Activated CD4-positive, alpha-beta T cell treated with anti-CD3 and anti-CD28 coated beads, Interleukin-2, amount 10 ng/mL, durations not matched to agents 7 days and 5 days (primary cell): ENCODE measurements at regions not wholly inside any gene's neighbourhood (a gene's known extent, or its start where the extent isn't known, plus 50 kb on each side); places are given as distances from the start of the nearest gene placed in this dataset.

ENCODE experiments used
- CTCF ChIA-PET: fragments of 350-600 bp; sonication (Branson Sonifier 250); formaldehyde crosslinking; loops from one replicate; lab custom pipeline; 2021; ENCODE audit warnings: antibody characterized with exemption; lab: Charles Lee
- POLR2A ChIA-PET: fragments of 350-600 bp; sonication (Branson Sonifier 250); formaldehyde crosslinking; loops from one replicate; lab custom pipeline; 2021; ENCODE audit warnings: antibody characterized with exemption; lab: Charles Lee
- DNase-seq: peaks from one replicate; pipeline ENCODE4 v3.0.0-alpha.2; 2020
- H3K27ac Mint-ChIP-seq: one replicate; pipeline ENCODE4 v1.8.0; 2021; ENCODE audit warnings: mild to moderate bottlenecking, moderate library complexity, mixed read lengths
- H3K27me3 Mint-ChIP-seq: one replicate; pipeline ENCODE4 v1.8.0; 2021; ENCODE audit warnings: mixed read lengths
- H3K36me3 Mint-ChIP-seq: one replicate; pipeline ENCODE4 v1.8.0; 2021; ENCODE audit warnings: low read depth, mixed read lengths
- H3K4me1 Mint-ChIP-seq: one replicate; pipeline ENCODE4 v1.8.0; 2021; ENCODE audit warnings: mixed read lengths
- H3K4me3 Mint-ChIP-seq: one replicate; pipeline ENCODE4 v1.8.0; 2021; ENCODE audit warnings: mild to moderate bottlenecking, moderate library complexity, mixed read lengths
- H3K9me3 Mint-ChIP-seq: one replicate; pipeline ENCODE4 v1.8.0; 2021; ENCODE audit warnings: mixed read lengths

- H3K27ac Mint-ChIP-seq, result no peak overlapping the region
- H3K4me1 Mint-ChIP-seq, result no peaks in the 10 kb centered on the region
- CTCF ChIA-PET, result no interaction called here
- POLR2A ChIA-PET, result no interaction called here
- no peaks in the 10 kb centered on the region for H3K9me3 Mint-ChIP-seq
- no peak for DNase-seq
- no peaks in the 10 kb centered on the region for H3K36me3 Mint-ChIP-seq
- H3K4me3 Mint-ChIP-seq, result no peak overlapping the region
- no peaks in the 10 kb centered on the region for H3K27me3 Mint-ChIP-seq
Observed at GRCh38 chr4:131192318-131192717, 1956.8 kb upstream of the PCDH10 start.

- Mint-ChIP-seq H3K4me3 (no peak overlapping the region), H3K27me3 (no peaks in the 10 kb centered on the region), H3K4me1 (no peaks in the 10 kb centered on the region), H3K9me3 (no peaks in the 10 kb centered on the region), H3K36me3 (no peaks in the 10 kb centered on the region), H3K27ac (no peak overlapping the region)
- ChIA-PET POLR2A (no interaction called here), CTCF (no interaction called here)
- no peak for DNase-seq
Observed at GRCh38 chr4:131207589-131207988, 1941.5 kb upstream of the PCDH10 start.

- ChIA-PET CTCF (no interaction called here), POLR2A (no interaction called here)
- Mint-ChIP-seq H3K9me3 (peaks cover 3% of the 10 kb centered on the region), H3K4me1 (no peaks in the 10 kb centered on the region), H3K27ac (no peak overlapping the region), H3K36me3 (no peaks in the 10 kb centered on the region), H3K4me3 (no peak overlapping the region), H3K27me3 (no peaks in the 10 kb centered on the region)
- no peak for DNase-seq
Observed at GRCh38 chr4:131248314-131248713, 1900.8 kb upstream of the PCDH10 start.

- DNase-seq, result no peak
- no peaks in the 10 kb centered on the region for H3K4me1 Mint-ChIP-seq
- no peaks in the 10 kb centered on the region for H3K27me3 Mint-ChIP-seq
- ChIA-PET CTCF (no interaction called here), POLR2A (no interaction called here)
- no peak overlapping the region for H3K4me3 Mint-ChIP-seq
- H3K9me3 Mint-ChIP-seq, result no peaks in the 10 kb centered on the region
- no peaks in the 10 kb centered on the region for H3K36me3 Mint-ChIP-seq
- no peak overlapping the region for H3K27ac Mint-ChIP-seq
Observed at GRCh38 chr4:131251321-131251720, 1897.8 kb upstream of the PCDH10 start.

GRCh38 chr4:131257241-131257640, 1891.9 kb upstream of the PCDH10 start:
- POLR2A ChIA-PET, result no interaction called here
- CTCF ChIA-PET, result no interaction called here

GRCh38 chr4:131258361-131258760, 1890.7 kb upstream of the PCDH10 start:
- no peaks in the 10 kb centered on the region for H3K4me1 Mint-ChIP-seq
- no peak overlapping the region for H3K4me3 Mint-ChIP-seq
- H3K9me3 Mint-ChIP-seq, result no peaks in the 10 kb centered on the region
- no peaks in the 10 kb centered on the region for H3K27me3 Mint-ChIP-seq
- ChIA-PET CTCF (no interaction called here), POLR2A (no interaction called here)
- H3K36me3 Mint-ChIP-seq, result no peaks in the 10 kb centered on the region
- no peak for DNase-seq
- no peak overlapping the region for H3K27ac Mint-ChIP-seq

More at GRCh38 chr4:131257241-131257640, 1891.9 kb upstream of the PCDH10 start:
- no peak overlapping the region for H3K27ac Mint-ChIP-seq
- DNase-seq, result no peak
- H3K9me3 Mint-ChIP-seq, result no peaks in the 10 kb centered on the region
- no peaks in the 10 kb centered on the region for H3K36me3 Mint-ChIP-seq
- H3K27me3 Mint-ChIP-seq, result no peaks in the 10 kb centered on the region
- H3K4me3 Mint-ChIP-seq, result no peak overlapping the region
- no peaks in the 10 kb centered on the region for H3K4me1 Mint-ChIP-seq

- no peak for DNase-seq
- H3K27me3 Mint-ChIP-seq, result no peaks in the 10 kb centered on the region
- ChIA-PET CTCF (no interaction called here), POLR2A (no interaction called here)
- H3K4me1 Mint-ChIP-seq, result no peaks in the 10 kb centered on the region
- no peak overlapping the region for H3K27ac Mint-ChIP-seq
- no peaks in the 10 kb centered on the region for H3K36me3 Mint-ChIP-seq
- no peaks in the 10 kb centered on the region for H3K9me3 Mint-ChIP-seq
- no peak overlapping the region for H3K4me3 Mint-ChIP-seq
Observed at GRCh38 chr4:131288441-131288840, 1860.7 kb upstream of the PCDH10 start.

- Mint-ChIP-seq H3K27me3 (no peaks in the 10 kb centered on the region), H3K36me3 (no peaks in the 10 kb centered on the region), H3K27ac (no peak overlapping the region), H3K4me3 (no peak overlapping the region), H3K4me1 (no peaks in the 10 kb centered on the region), H3K9me3 (no peaks in the 10 kb centered on the region)
- CTCF ChIA-PET, result no interaction called here
- no peak for DNase-seq
- POLR2A ChIA-PET, result no interaction called here
Observed at GRCh38 chr4:131296192-131296591, 1852.9 kb upstream of the PCDH10 start.

GRCh38 chr4:131302108-131302507, 1847.0 kb upstream of the PCDH10 start:
- no peaks in the 10 kb centered on the region for H3K27me3 Mint-ChIP-seq

GRCh38 chr4:131304686-131305085, 1844.4 kb upstream of the PCDH10 start:
- no peak overlapping the region for H3K27ac Mint-ChIP-seq
- peaks cover 3% of the 10 kb centered on the region for H3K9me3 Mint-ChIP-seq
- no peak for DNase-seq
- no peaks in the 10 kb centered on the region for H3K4me1 Mint-ChIP-seq
- H3K4me3 Mint-ChIP-seq, result no peak overlapping the region
- ChIA-PET POLR2A (no interaction called here), CTCF (no interaction called here)
- H3K27me3 Mint-ChIP-seq, result no peaks in the 10 kb centered on the region
- H3K36me3 Mint-ChIP-seq, result no peaks in the 10 kb centered on the region

More at GRCh38 chr4:131302108-131302507, 1847.0 kb upstream of the PCDH10 start:
- no peak overlapping the region for H3K27ac Mint-ChIP-seq
- H3K36me3 Mint-ChIP-seq, result no peaks in the 10 kb centered on the region
- H3K9me3 Mint-ChIP-seq, result peaks cover 3% of the 10 kb centered on the region
- ChIA-PET POLR2A (no interaction called here), CTCF (no interaction called here)
- no peak for DNase-seq
- no peaks in the 10 kb centered on the region for H3K4me1 Mint-ChIP-seq
- no peak overlapping the region for H3K4me3 Mint-ChIP-seq

GRCh38 chr4:131309628-131310027, 1839.5 kb upstream of the PCDH10 start:
- DNase-seq, result no peak
- Mint-ChIP-seq H3K4me3 (no peak overlapping the region), H3K9me3 (peaks cover 2% of the 10 kb centered on the region), H3K36me3 (no peaks in the 10 kb centered on the region), H3K27me3 (no peaks in the 10 kb centered on the region), H3K27ac (no peak overlapping the region), H3K4me1 (no peaks in the 10 kb centered on the region)
- ChIA-PET CTCF (no interaction called here), POLR2A (no interaction called here)

GRCh38 chr4:131316086-131316485, 1833.0 kb upstream of the PCDH10 start:
- no peak for DNase-seq
- H3K27ac Mint-ChIP-seq, result no peak overlapping the region
- no peaks in the 10 kb centered on the region for H3K36me3 Mint-ChIP-seq
- H3K4me3 Mint-ChIP-seq, result no peak overlapping the region
- ChIA-PET POLR2A (no interaction called here), CTCF (no interaction called here)
- H3K27me3 Mint-ChIP-seq, result no peaks in the 10 kb centered on the region
- H3K9me3 Mint-ChIP-seq, result peaks cover 4% of the 10 kb centered on the region
- no peaks in the 10 kb centered on the region for H3K4me1 Mint-ChIP-seq

- no peaks in the 10 kb centered on the region for H3K36me3 Mint-ChIP-seq
- no peaks in the 10 kb centered on the region for H3K9me3 Mint-ChIP-seq
- H3K4me3 Mint-ChIP-seq, result no peak overlapping the region
- POLR2A ChIA-PET, result no interaction called here
- H3K4me1 Mint-ChIP-seq, result no peaks in the 10 kb centered on the region
- H3K27ac Mint-ChIP-seq, result no peak overlapping the region
- no peaks in the 10 kb centered on the region for H3K27me3 Mint-ChIP-seq
- CTCF ChIA-PET, result no interaction called here
- no peak for DNase-seq
Observed at GRCh38 chr4:131337936-131338335, 1811.2 kb upstream of the PCDH10 start.

- Mint-ChIP-seq H3K4me3 (no peak overlapping the region), H3K4me1 (no peaks in the 10 kb centered on the region), H3K27ac (no peak overlapping the region), H3K9me3 (no peaks in the 10 kb centered on the region), H3K27me3 (no peaks in the 10 kb centered on the region), H3K36me3 (no peaks in the 10 kb centered on the region)
- no peak for DNase-seq
- CTCF ChIA-PET, result no interaction called here
- POLR2A ChIA-PET, result no interaction called here
Observed at GRCh38 chr4:131339137-131339536, 1810.0 kb upstream of the PCDH10 start.
